WERI-Rb-1 (cell line): ENCODE measurements at regions not wholly inside any gene's neighbourhood (a gene's known extent, or its start where the extent isn't known, plus 50 kb on each side); places are given as distances from the start of the nearest gene placed in this dataset.

Experiments used
- DNase-seq: peaks from one replicate; pipeline ENCODE4 v3.0.0-alpha.2; 2020
- H3K27ac ChIP-seq: fragments of 250-450 bp; sonication (Bioruptor Pico); 2 replicates; pipeline ENCODE4 v1.5.1; 2020; ENCODE audit warnings: mild to moderate bottlenecking, moderate library complexity
- H3K27me3 ChIP-seq: fragments of 250-450 bp; sonication (Bioruptor Pico); 2 replicates; pipeline ENCODE4 v1.5.1; 2021; ENCODE audit warnings: mild to moderate bottlenecking, low read depth, moderate library complexity; ENCODE audit not compliant: insufficient read depth, severe bottlenecking
- H3K36me3 ChIP-seq: fragments of 250-450 bp; sonication (Bioruptor Pico); 2 replicates; pipeline ENCODE4 v1.5.1; 2020; ENCODE audit warnings: mild to moderate bottlenecking, moderate library complexity
- H3K4me3 ChIP-seq: 2 replicates; pipeline ENCODE4 v1.5.1; 2011; ENCODE audit warnings: low read depth, mild to moderate bottlenecking, control low read depth, low read length
- H3K9me3 ChIP-seq: fragments of 250-450 bp; sonication (Bioruptor Pico); 2 replicates; pipeline ENCODE4 v1.5.1; 2021; ENCODE audit warnings: mild to moderate bottlenecking, moderate library complexity; ENCODE audit not compliant: severe bottlenecking
- CTCF ChIP-seq: IDR thresholded peaks from 2 replicates; pipeline ENCODE4 v1.5.1; 2011; ENCODE audit warnings: low read depth, mild to moderate bottlenecking, control low read depth, inconsistent platforms, low read length

GRCh38 chr10:33385686-33386085 is 51.2 kb upstream of the NRP1 start:
- no peak overlapping the region for H3K4me3 ChIP-seq
- no peaks in the 10 kb centered on the region for H3K9me3 ChIP-seq

GRCh38 chr10:33385015-33385414 is 50.5 kb upstream of the NRP1 start:
- no peak overlapping the region for H3K27ac ChIP-seq
- H3K27me3 ChIP-seq: no peaks in the 10 kb centered on the region

More at GRCh38 chr10:33385686-33386085, 51.2 kb upstream of the NRP1 start:
- no peak for DNase-seq
- Histone ChIP-seq H3K27me3 (no peaks in the 10 kb centered on the region), H3K36me3 (no peaks in the 10 kb centered on the region), H3K27ac (no peak overlapping the region)
- no peak for TF ChIP-seq CTCF

More at GRCh38 chr10:33385015-33385414, 50.5 kb upstream of the NRP1 start:
- TF ChIP-seq CTCF: no peak
- H3K9me3 ChIP-seq: no peaks in the 10 kb centered on the region
- no peak overlapping the region for H3K4me3 ChIP-seq
- no peak for DNase-seq
- H3K36me3 ChIP-seq: no peaks in the 10 kb centered on the region
